Stimulated activated CD8-positive, alpha-beta memory T cell treated with anti-CD3 and anti-CD28 coated beads, Interleukin-7, amount 100 ng/mL, for 48 hours (primary cell): ENCODE measurements at regions not wholly inside any gene's neighbourhood (a gene's known extent, or its start where the extent isn't known, plus 50 kb on each side); places are given as distances from the start of the nearest gene placed in this dataset.
"Not testable (repeated sequence)": the region's sequence is repeated elsewhere in the genome, so short reads cannot be mapped to it uniquely, and the experiment has no call there.

Experiments used
- DNase-seq, 2 donors: peaks; one replicate each; pipeline ENCODE4 v3.0.0-alpha.2; 2020; ENCODE audit warnings: low read depth in 1 of 2; ENCODE audit errors: extremely low read depth in 1 of 2

DNA sequence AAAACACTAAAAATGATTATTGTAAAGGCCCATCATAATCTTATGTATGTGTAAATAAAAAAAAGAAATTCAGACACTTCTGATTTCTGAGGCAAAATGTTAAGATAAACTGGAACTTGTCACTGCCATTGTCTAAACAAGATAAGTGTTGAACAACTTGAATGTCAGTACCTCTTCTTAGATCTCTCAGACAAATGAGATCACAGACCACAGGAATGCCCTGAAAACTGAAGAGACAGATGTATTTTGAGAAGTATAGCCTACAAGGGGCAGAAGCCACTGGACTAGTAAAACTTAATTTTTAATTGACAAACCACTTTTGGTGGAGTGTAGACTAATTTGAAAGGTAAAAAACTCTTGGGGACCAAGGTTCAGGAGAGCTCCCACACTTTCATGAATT, 375.5 kb upstream of the SLITRK5 start:
- DNase-seq = no peak

DNA sequence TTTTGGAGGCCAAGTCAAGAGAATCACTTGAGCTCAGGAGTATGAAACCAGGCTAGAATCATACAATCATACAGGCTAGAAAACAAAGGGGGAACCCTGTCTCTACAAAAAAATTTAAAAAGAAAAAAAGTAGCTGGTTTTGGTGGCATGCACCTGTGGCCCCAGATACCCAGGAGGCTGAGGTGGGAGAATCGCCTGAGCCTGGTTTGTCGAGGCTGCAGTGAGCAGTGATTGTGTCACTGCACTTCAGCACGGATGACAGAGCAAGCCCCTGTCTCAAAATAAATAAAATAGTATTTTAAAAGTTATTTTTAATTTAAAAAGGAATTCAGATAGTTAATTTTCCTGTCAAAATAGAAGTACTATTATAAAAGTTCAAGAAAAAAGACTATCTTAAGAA, 369.1 kb upstream of the SLITRK5 start:
- no peak for DNase-seq

DNA sequence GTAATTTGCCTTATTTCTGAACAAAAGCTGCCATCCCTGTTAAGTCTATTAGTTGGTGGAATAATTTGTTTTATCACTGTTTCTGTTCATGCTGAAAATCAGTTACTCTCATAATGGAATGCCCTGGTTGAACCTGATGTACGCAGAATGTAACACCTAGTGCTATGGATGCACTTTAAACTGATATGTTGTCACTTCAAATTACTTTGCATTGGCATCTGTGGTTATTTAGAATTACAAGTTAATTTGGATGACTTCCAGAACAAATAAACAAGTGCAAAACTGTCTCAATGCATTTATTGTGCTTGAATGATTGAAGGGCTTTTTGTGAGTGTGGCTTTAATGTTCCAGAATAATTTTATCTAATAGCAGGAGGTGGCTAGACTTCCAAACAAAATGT, 368.2 kb upstream of the SLITRK5 start:
- DNase-seq = no peak

DNA sequence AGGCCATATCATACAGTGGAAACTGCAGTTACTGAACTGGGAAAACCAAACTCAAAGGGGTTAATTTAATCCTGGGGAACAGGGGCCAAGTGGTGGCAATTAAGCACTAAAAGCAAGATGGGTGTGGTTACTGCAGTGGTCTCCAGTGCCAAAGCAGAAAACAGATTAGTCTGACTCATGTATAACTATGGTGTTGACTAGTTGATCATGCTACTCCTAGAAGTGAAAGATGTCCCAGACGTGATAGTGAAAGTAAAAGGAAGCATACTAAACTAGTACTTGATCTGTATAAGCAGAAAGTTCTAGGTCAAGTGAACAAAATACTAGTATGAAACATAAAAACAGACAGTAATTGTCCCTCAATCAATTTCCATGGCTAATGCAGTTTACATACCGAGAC, 360.0 kb upstream of the SLITRK5 start:
- no peak for DNase-seq

DNA sequence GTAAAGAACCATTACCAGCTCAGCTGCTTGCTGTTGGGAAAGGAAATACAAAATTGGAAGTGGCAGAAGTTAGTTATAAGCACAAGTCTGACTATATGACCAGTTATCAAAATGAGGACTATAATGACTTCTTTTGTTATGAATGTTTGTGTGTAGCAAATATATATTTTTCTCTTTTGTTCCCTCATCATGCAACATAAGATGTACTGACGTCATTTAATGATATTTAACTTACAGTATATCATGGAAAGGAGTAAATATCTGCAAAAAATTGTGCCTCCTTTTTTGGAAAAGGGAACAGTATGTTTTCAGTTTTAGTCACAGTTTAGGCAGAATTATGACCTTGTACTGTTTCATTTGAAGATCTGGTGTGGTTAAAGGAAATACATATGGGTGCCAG, 356.3 kb upstream of the SLITRK5 start:
- DNase-seq = no peak

DNA sequence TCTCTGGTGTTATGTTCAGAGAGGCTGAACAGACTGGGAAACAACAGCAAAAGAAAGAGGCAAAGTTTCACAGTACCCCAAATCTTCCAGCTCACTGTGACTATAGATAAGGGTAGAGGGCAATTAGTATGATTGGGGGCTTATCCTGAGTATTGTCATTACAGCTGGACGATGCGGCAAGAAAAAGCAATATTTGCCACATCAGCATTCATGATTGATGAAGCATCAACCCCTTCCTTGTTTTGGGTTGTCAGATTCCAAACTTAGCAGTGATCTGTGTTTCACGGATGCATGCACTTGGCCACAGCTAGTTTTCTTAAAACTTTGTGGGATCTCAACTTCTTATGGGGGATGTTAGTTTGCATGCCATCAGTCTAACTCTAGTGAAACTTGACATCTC, 348.8 kb upstream of the SLITRK5 start:
- no peak for DNase-seq

DNA sequence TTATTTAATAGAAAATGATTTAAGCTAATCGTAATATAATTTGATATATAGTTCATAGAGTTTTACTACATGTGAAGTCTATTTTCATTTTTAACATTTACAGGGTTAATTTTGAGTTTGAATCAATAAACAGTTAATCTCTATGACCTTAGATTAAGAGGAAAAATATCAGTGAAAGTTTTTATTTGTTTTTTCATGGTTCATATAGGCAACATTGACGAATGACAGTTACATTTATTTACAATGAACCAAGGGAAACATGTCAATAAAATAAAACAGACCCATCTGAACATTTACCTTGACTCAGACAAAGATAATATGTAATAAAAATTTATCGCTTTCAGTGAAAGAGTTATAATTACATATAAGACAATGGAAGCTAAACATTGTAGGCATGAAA, 346.6 kb upstream of the SLITRK5 start:
- no peak for DNase-seq

DNA sequence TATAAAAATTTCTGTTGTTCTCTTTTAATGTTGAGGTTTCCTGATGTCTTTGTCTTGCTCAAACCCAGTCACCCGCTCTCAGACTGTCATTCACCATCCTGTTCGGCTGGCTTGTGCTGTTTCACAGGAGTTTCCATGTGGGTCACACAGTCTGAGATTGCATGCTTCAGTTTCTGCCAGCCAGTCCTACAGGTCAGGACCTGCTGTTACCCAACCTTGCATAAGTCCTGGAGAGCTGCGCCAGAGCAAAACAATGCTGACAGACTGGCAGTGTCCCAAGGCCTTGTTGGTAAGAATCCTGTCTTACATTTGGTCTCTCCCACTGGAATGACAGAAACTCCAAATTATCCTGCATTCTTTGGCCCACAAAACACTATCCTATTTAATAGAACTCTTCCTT, 340.0 kb upstream of the SLITRK5 start:
- no peak for DNase-seq

DNA sequence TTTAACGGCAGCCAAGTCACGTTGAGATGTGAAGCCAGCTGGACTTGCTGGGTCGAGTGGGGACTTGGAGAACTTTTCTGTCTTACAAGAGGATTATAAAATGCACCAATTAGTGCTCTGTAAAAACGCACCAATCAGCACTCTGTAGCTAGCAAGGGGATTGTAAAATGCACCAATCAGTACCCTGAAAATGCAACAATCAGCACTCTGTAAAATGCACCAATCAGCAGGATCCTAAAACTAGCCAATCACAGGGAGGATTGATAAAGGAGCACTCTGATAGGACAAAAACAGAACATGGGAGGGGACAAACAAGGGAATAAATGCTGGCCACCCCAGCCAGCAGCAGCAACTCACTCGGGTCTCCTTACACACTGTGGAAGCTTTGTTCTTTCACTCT, 337.6 kb upstream of the SLITRK5 start:
- no peak for DNase-seq

DNA sequence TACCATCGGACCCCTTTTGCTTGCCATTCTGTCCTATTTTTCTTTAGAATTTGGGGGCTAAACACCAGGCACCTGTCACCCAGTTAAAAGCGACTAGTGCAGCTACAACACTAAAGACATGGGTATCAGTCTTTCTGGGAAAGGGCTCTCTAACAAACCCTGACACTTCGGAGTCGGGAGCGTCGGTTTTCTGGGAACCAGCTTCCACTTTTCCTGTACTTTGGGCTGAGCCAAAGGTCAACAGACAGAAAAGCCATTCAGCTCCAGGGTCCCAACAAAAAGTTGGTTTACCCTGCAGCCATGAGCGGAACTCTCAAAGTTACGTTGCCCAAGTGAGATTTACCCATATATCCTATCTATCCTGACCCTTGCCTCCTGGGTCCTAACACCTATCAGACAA, 337.0 kb upstream of the SLITRK5 start:
- no peak for DNase-seq

DNA sequence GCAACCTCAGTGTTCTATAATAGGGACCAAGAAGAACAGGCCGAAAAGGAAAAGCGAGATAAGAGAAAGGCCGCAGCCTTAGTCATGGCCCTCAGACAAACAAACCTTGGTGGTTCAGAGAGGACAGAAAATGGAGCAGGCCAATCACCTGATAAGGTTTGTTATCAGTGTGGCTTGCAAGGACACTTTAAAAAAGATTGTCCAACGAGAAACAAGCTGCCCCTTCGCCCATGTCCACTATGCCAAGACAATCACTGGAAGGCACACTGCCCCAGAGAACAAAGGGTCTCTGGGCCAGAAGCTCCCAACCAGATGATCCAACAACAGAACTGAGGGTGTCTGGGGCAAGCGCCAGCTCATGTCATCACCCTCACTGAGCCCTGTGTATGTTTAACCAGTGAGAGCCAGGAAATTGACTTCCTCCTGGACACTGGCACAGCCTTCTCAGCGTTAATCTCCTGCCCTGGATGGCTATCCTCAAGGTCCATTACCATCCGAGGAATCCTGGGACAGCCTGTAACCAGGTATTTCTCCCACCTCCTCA, 334.8 kb upstream of the SLITRK5 start:
- not testable (repeated sequence) for DNase-seq

DNA sequence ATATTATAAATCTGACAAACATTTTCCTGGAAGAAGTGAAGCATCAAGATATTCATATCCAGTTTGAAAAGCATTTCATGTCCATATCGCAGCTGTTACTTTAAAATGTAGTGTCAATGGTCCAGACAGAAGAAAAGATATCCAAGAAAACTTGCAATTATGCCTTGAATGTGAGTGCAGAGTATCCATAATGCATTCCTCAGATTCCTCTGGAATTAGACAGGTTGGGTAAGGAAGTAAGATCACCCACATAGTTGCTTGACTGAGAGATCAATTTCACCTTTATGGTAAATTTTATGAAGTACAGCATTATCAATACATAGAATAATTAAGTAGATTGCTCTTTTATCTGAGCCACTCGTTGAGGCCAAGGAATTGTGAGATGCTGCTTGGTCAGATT, 327.0 kb upstream of the SLITRK5 start:
- DNase-seq = no peak

DNA sequence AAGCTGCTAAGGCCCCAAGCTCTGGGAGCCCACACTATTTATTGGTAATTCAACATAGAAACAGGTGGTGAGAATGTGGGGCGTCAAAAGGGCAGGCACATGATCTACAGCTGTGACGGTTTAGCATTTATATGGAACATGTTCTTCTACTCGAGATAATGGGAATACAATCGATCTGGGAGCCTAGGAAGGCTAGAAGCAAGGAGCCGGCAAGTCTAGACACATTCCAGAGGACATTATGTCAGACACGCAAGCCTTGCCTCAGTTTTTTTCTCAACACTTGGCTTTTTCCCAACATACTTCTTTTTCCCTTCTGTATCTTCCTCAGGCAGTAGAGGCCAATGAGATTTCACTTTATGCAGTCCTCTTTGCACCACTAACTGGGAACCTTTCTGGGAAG, 315.7 kb upstream of the SLITRK5 start:
- DNase-seq = no peak

DNA sequence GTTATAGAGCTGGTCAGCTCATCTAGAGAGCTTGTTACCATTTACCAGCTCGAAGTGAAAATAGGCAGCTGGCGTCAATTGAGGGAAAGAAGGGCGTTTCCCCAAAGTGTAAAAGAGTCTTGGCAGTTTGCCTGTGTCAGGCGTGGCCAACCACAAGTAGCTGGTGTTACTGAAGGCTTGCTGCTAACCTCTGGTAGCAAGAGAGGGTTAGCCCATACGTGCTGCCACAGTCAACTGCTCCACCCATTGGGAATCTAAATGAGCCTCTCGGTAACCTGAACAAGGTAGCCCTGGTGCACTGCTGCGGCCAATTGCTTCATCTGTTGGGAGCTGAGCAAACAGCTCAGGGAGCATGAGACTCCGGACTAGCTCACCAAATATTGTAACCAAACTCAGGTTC, 314.9 kb upstream of the SLITRK5 start:
- no peak for DNase-seq

DNA sequence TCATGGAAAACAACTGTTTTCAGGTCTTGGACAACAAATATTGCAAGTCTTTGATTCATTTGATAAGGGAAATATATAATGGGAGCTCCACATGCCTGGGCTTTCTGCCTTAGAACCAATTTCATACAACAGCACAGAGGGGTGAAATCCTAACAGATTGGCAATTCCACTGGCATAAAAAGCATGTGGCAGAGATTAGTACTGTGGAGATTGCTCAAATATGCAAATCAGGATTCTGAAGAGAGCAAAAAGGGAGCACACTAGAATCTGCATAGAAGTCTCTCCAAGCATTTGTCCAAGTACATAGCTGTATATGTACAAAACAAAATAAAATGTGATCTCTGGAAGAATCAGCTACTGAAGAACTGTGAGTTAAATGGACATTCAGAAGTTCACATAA, 312.9 kb upstream of the SLITRK5 start:
- DNase-seq = no peak

DNA sequence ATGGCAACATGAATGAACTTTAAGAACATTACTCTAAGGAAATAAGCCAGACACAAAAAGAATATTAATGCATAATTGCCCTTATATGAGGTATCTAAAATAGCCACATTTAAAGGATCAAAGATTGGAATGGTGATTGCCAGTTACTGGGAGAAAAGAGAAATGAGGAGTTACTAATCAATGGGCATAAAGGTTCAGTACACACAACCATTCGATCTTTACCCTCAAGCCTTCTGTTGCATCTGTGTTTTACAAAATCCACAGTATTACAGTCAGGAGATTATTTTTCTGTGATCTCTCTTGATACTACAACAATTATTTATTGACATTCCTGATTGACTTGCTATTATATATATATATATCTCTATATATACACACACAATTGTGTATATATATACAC, 310.0 kb upstream of the SLITRK5 start:
- no peak for DNase-seq

DNA sequence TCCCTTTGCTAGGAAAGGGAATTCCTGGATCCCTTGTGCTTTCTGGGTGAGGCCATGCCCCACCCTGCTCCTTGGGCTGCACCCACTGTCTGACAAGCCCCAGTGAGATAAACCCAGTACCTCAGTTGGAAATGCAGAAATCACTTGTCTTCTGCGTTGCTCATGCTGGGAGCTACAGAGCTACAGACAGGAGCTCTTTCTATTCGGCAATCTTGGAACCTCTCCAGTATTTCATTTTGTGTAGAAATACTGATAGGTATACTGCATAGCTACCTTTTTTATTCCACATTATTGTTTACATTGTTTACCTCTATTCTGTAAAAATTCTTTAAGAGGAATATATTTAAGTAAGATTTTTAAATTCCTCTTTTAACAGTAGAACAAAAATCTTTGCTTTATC, 302.5 kb upstream of the SLITRK5 start:
- no peak for DNase-seq

DNA sequence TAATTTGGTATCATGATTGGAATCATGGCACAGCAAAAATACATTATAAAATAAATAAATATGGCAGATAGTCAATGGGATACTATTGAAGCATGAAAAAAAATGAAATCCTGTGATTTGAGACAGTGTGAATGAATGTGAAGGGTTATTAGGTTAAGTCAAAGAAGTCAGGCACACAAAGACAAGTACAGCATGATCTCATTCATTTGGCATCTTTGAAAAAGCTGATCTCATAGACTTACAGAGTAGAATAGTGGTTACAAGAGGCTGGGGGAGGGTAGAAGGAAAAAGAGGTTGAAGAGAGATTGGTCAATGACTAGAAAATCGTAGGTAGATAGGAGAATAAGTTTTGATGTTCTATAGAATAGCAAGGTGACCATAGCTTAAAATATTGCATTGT, 295.1 kb upstream of the SLITRK5 start:
- DNase-seq = no peak

DNA sequence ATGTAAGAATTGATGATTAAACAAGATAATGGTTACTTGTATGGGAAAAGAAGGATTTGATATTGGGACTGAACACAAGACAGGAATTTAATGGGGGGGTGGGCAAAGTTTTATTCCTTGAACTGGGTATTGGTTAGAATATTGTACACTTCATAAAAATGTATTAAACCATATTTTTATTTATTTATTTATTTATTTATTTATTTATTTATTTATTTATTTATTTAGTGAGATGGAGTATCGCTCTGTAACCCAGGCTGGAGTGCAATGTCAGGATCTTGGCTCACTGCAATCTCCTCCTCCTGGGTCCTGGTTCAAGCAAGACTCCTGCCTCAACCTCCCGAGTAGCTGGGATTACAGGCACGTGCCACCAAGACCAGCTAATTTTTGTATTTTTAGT, 287.1 kb upstream of the SLITRK5 start:
- DNase-seq = no peak

DNA sequence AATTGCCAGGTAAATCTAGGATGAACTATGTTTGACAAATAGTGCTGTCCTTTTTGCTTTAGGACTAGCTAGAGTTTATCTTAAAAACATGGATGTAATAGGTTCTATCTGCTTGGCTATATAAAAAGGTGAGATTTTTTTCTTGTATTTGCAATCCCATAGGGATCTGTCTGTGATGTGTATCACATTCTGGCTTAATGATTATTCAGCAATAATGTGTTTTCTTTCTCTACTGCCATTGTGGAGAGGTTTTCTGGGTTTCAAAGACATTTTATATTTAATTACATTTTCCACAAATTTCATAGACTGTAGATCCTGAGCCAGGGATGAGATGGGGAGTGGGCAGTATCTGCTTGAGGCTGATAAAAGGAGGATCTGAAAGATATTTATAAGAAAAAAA, 277.8 kb upstream of the SLITRK5 start:
- no peak for DNase-seq

DNA sequence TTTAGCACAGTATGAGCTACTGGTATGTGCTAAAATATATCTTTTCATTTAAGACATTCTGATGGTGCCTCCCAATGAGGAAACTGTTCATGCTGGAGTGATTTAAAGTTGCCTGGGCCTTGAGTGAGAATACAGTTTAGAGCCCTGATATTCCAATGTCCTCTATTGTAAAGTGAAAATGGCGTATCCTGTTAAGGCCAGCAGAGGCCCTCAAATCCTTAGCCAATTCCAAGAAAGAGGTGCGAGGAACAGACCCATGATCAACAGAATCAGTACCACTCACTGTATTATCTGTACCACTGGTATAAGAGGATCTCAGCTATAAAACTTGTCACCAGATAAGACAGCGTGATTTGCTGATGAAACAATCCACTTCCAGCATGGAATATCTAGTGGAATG, 273.1 kb upstream of the SLITRK5 start:
- DNase-seq = no peak

DNA sequence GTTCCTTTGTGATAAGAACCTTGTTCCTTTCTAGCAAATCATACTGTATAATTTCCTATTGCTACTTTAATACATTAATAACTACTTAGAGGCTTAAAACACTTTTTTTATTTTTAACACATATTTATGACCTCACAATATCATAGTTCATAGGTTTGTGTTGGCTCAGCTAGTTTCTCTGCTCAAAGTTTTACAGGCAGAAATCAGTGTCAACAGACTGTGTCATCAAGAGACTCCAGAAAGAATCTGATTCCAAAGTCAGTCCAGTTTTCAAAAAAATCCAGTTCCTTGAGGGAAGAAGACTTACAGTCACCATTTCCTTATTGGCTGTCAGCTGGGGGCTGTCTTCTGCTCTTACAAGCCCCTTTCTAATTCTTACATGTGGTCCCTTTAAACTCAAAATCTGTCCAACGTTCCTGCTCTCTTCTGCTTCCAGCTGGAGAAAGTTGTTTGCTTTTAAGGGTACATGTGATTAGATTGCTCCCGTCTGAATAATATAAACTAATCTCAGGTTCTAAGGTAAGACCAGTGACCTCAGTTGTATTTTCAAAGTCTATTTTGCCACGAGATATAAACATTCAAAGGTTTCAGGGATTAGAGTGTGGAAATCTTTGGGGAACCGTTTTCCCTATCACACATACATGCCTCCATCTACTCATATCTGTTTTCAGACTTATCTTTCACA, 267.3 kb upstream of the SLITRK5 start:
- DNase-seq = no peak

DNA sequence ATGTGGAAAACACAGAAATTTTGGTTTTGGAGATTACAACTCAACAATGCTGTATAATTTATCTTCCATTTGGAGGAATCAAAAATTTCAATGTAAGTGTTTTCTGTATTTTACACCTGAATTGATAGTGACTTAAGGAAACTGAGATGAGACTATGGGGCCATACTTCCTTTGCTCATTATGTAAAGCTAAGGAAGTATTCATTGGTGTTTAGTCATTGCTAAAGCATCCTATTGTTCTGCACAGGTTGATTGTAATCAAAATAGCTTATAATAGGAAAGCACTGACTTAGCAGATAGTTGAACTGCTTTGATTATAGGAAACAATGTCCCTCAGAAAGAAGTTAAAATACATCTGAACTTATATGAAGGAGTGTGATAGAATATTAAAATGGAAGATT, 244.4 kb upstream of the SLITRK5 start:
- DNase-seq = no peak
